Heart right ventricle (tissue), 16 donors: ENCODE measurements at regions not wholly inside any gene's neighbourhood (a gene's known extent, or its start where the extent isn't known, plus 50 kb on each side); places are given as distances from the start of the nearest gene placed in this dataset.

Source experiments
- ATAC-seq, 8 donors: fragments of 200-7000 bp; cut with Tn5 transposase; one replicate each; pipeline ENCODE4 v1.9.1; 2020; ENCODE audit warnings: mild to moderate bottlenecking in 8 of 8, moderate library complexity in 8 of 8, moderate number of reproducible peaks in 1 of 8
- DNase-seq, 2 donors: peaks; one replicate each; pipeline ENCODE4 v3.0.0-alpha.2; 2020
- H3K27ac ChIP-seq, 10 donors: fragments of 200-600 bp; sonication (generic) in 2 of 10; one replicate each; pipeline versions ENCODE4 v1.5.0 to v1.8.0; 2020 to 2022; ENCODE audit warnings: mild to moderate bottlenecking in 3 of 10
- H3K27me3 ChIP-seq, 7 donors: fragments of 200-600 bp; one replicate each; pipeline ENCODE4 v1.8.0; 2021 to 2022; ENCODE audit warnings: mild to moderate bottlenecking in 2 of 7
- H3K36me3 ChIP-seq, 9 donors: fragments of 200-600 bp; sonication (generic) in 1 of 9; one replicate each; pipeline versions ENCODE4 v1.5.0 to v1.8.0; 2020 to 2022; ENCODE audit warnings: mild to moderate bottlenecking in 2 of 9
- H3K4me1 ChIP-seq, 9 donors: fragments of 200-600 bp; sonication (generic) in 1 of 9; one replicate each; pipeline versions ENCODE4 v1.5.0 to v1.8.0; 2020 to 2022; ENCODE audit warnings: mild to moderate bottlenecking in 4 of 9
- H3K4me3 ChIP-seq, 10 donors: fragments of 200-600 bp; sonication (generic) in 2 of 10; one replicate each; pipeline versions ENCODE4 v1.5.0 to v1.8.0; 2020 to 2022; ENCODE audit warnings: mild to moderate bottlenecking in 7 of 10, moderate library complexity in 2 of 10
- H3K9me3 ChIP-seq, 11 donors: fragments of 200-600 bp in 10 of 11; sonication (generic) in 2 of 11; one replicate each; pipeline versions ENCODE4 v1.5.0 to v1.8.0; 2013 to 2022; ENCODE audit warnings: mild to moderate bottlenecking in 2 of 11, control low read depth in 1 of 11, moderate library complexity in 1 of 11
- WGBS, 2 donors: extraction: QIAGEN DNeasy Blood & Tissue Kit; methylation state at CpG; one replicate each; pipeline ENCODE4 v1.1.7; 2013; ENCODE audit warnings: inconsistent platforms in 1 of 2; 5-methylcytosine and 5-hydroxymethylcytosine counted together
- intact Hi-C, 10 donors: fragments of 100-400 bp; cut with DNase I; formaldehyde crosslinking; loops; one replicate each; pipeline versions ENCODE4 v1.11.1 to v1.14.2; 2022
- TF ChIP-seq, protein P1 (sequence below), 9 donors: fragments of 200-600 bp; sonication (generic) in 2 of 9; IDR thresholded peaks; one replicate each; pipeline versions ENCODE4 v1.5.0 to v1.8.0; 2021 to 2022; ENCODE audit warnings: antibody characterized with exemption in 9 of 9, mild to moderate bottlenecking in 5 of 9, moderate library complexity in 1 of 9
- donor health status: Arrhythmogenic right ventricular cardiomyopathy.
- donor health status: ischemic (EF 13 %, LVEDD 7.1; RV severe dilation, severe dysfunction).
- donor health status: healthy with polysubstance abuse.
- donor health status: DM: no; HTN: yes; CAD: no.
- donor health status: DM: no; HTN: no; CAD: no.
- donor health status: ischemic (EF 25% LVEDD 6.9; RV normal size, moderate dysfunction).
- donor health status: ischemic (EF 25% LVEDD 5.7; RV mildly dilated, moderate dysfunction).
- donor health status: healthy.
- donor health status: DM: yes; HTN: yes; CAD: no.
- donor health status: Ischemic cardiomyopathy.
- donor health status: ischemic (EF 35%, LVEDD 5.7; RV mildly dilated, moderate dysfunction).
- donor health status: nonischemic (EF 11% LVEDD 7.7; RV severe dilation, severe dysfunction).
- donor health status: DM: yes; HTN: yes; CAD: no.
- donor health status: PGD.
- donor health status: ischemic (EF 29% LVEDD 5.4; RV normal size, mild dysfunction).
- donor health status: nonischemic (EF 23%, LVEDD 6.1; RV moderate dilation, normal function).

DNA sequence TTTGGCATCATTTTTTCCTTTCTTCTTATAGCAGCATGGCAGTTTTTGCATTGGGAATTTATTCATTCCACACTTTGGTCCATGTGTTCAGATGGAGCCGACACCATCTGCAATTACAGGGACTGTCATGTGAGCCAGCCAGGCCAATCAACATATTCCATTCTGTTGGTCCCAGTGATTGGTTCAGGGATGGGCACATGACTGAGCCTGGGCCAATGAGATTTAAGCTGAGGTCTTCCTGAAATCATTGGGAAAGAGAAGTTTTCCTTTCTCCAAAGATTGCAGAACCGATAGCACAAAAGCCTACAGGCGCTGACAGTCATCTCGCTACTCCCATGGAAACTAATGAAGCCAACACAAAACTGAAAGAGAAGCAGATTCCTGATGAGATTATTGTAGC is 841.5 kb upstream of the TMEM132C start:
- Histone ChIP-seq H3K4me3 (no peak overlapping the region), H3K27me3 (peaks cover 0 to 11% (median 0%) of the 10 kb centered on the region in 7 donors), H3K9me3 (no peaks in the 10 kb centered on the region), H3K4me1 (no peaks in the 10 kb centered on the region), H3K27ac (no peak overlapping the region), H3K36me3 (no peaks in the 10 kb centered on the region)
- WGBS, 2 donors: 93 to 95% methylated on average over 4 of the region's 4 CpGs
- intact Hi-C loops: no loop called here
- TF ChIP-seq, protein P1, sequence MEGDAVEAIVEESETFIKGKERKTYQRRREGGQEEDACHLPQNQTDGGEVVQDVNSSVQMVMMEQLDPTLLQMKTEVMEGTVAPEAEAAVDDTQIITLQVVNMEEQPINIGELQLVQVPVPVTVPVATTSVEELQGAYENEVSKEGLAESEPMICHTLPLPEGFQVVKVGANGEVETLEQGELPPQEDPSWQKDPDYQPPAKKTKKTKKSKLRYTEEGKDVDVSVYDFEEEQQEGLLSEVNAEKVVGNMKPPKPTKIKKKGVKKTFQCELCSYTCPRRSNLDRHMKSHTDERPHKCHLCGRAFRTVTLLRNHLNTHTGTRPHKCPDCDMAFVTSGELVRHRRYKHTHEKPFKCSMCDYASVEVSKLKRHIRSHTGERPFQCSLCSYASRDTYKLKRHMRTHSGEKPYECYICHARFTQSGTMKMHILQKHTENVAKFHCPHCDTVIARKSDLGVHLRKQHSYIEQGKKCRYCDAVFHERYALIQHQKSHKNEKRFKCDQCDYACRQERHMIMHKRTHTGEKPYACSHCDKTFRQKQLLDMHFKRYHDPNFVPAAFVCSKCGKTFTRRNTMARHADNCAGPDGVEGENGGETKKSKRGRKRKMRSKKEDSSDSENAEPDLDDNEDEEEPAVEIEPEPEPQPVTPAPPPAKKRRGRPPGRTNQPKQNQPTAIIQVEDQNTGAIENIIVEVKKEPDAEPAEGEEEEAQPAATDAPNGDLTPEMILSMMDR (IDR thresholded peaks at IDR 0.05): no peak
- DNase-seq (no peak), ATAC-seq (no peak)

DNA sequence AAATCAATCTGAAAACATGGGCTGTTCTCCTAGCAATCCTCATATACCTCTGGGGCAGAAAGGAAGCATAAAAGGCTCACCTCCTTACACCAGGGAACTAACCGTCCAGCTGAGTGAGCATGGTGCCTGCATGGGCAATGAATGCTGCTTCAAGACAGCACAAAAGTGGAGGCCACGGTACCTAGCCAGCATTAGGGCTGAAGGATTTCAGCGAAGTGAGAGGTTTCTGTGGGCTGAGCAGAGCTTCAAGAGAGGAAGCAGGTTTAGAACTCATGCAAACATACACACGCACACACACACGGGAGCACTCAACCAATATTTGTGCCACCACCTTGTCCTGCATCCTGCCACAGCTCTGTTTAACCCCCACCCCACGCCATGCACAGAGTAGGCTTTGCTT is 838.5 kb upstream of the TMEM132C start:
- DNase-seq: no peak
- Histone ChIP-seq H3K9me3 (no peaks in the 10 kb centered on the region), H3K27me3 (peaks cover 0 to 17% (median 0%) of the 10 kb centered on the region in 7 donors), H3K36me3 (no peaks in the 10 kb centered on the region), H3K27ac (no peak overlapping the region), H3K4me1 (no peaks in the 10 kb centered on the region), H3K4me3 (no peak overlapping the region)
- ATAC-seq: no peak
- 74 to 75% methylated on average over 6 of the region's 6 CpGs for WGBS, 2 donors
- intact Hi-C loops: no loop called here
- TF ChIP-seq, protein P1 (IDR thresholded peaks at IDR 0.05): no peak

DNA sequence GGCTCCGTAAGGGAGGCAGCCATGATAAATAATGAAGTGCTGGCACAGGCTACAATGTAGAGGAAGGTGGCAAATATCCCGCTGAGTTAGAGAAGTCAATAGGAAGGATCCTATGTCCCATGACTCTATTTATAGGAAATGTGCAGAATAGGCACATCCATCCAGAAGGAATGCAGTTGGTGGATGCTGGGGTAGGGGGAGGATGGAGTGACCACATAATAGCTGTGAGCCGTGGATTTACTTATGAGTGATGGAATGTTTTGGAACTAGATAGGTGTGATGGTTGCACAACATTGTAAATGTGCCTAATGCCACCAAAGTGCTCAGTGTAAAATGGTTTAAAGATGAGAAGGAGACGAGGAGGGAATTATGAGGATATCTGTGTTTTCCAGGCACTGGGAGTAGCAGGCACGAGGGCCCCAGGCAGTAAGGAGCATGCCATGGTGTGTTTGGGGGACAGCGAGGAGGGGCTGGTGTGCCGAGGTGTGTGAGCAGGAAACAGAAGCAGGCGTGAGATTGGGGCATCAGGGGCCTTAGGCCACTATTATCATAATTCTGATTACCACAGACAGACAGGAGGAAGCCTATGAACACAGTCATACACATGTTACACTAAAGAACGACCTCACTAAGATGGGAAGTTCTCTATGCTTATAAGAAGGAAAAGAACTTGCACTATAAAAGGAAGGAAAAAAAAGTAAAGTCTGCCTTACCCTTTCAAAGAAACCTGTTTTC is 837.3 kb upstream of the TMEM132C start:
- H3K9me3 ChIP-seq: no peaks in the 10 kb centered on the region
- intact Hi-C loops: no loop called here
- peaks cover 0 to 17% (median 0%) of the 10 kb centered on the region in 7 donors for H3K27me3 ChIP-seq
- H3K4me1 ChIP-seq: no peaks in the 10 kb centered on the region
- ATAC-seq (no peak), DNase-seq (no peak)
- H3K4me3 ChIP-seq: no peak overlapping the region
- TF ChIP-seq, protein P1 (IDR thresholded peaks at IDR 0.05): no peak
- no peaks in the 10 kb centered on the region for H3K36me3 ChIP-seq
- H3K27ac ChIP-seq: no peak overlapping the region
- WGBS, 2 donors: 50 to 61% methylated on average over 9 of the region's 9 CpGs

DNA sequence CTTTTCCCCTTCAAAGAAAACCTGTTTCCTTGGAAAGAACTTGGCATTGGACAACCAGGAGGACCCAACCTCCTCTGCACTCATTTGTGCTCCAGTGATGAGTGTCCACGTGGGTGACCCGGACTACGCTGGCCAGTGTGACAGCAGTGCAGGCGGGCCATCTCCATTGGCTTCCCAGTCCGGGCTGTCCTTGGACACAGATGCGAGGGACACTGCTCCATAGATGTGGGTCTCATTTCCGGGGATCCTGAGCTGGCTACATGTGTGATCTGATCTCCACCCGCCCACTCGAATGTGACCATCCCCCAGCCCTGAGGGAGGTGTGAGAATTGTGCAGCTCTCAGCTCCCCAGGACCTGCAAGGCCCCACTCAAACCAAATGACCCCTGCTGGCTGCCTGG is 836.6 kb upstream of the TMEM132C start:
- Histone ChIP-seq H3K4me3 (no peak overlapping the region), H3K36me3 (no peaks in the 10 kb centered on the region), H3K4me1 (no peaks in the 10 kb centered on the region), H3K27me3 (peaks cover 0 to 17% (median 0%) of the 10 kb centered on the region in 7 donors), H3K9me3 (no peaks in the 10 kb centered on the region), H3K27ac (no peak overlapping the region)
- DNase-seq (no peak), ATAC-seq (no peak)
- TF ChIP-seq, protein P1 (IDR thresholded peaks at IDR 0.05): no peak
- WGBS, 2 donors: 78 to 81% methylated on average over 9 of the region's 9 CpGs
- intact Hi-C loops: no loop called here
